DOHH2 (cell line): ENCODE measurements at regions not wholly inside any gene's neighbourhood (a gene's known extent, or its start where the extent isn't known, plus 50 kb on each side); places are given as distances from the start of the nearest gene placed in this dataset.

Experiments
- H3F3A ChIP-seq: fragments of 200-600 bp; sonication (generic), shearing (Covaris generic); 2 replicates; pipeline ENCODE4 v1.6.0; 2016; ENCODE audit warnings: antibody characterized with exemption, mild to moderate bottlenecking; ENCODE audit not compliant: control insufficient read depth, insufficient read depth
- H3K27ac ChIP-seq: fragments of 200-600 bp; sonication (generic); 2 replicates; pipeline ENCODE4 v1.5.1; 2014; ENCODE audit warnings: low read depth, mild to moderate bottlenecking, low read length, moderate library complexity
- H3K27me3 ChIP-seq: fragments of 200-600 bp; sonication (generic); 2 replicates; pipeline ENCODE4 v1.6.1; 2014; ENCODE audit warnings: mild to moderate bottlenecking, low read length, mixed read lengths; ENCODE audit not compliant: control insufficient read depth
- H3K36me3 ChIP-seq: fragments of 200-600 bp; sonication (generic); 2 replicates; pipeline ENCODE4 v1.6.1; 2014; ENCODE audit warnings: mild to moderate bottlenecking, low read length, moderate library complexity, mixed read lengths; ENCODE audit not compliant: control insufficient read depth
- H3K4me1 ChIP-seq: fragments of 200-600 bp; sonication (generic); 2 replicates; pipeline ENCODE4 v1.6.1; 2014; ENCODE audit warnings: mild to moderate bottlenecking, low read length, mixed read lengths; ENCODE audit not compliant: control insufficient read depth
- H3K4me2 ChIP-seq: fragments of 200-600 bp; sonication (generic); 2 replicates; pipeline ENCODE4 v1.6.0; 2014; ENCODE audit warnings: mild to moderate bottlenecking, low read length, moderate library complexity
- H3K4me3 ChIP-seq: fragments of 200-600 bp; sonication (generic); 2 replicates; pipeline ENCODE4 v1.5.1; 2014; ENCODE audit warnings: mild to moderate bottlenecking, low read length, mixed read lengths
- H3K79me2 ChIP-seq: fragments of 200-600 bp; sonication (generic); 2 replicates; pipeline ENCODE4 v1.6.1; 2014; ENCODE audit warnings: mild to moderate bottlenecking, low read length, mixed read lengths; ENCODE audit not compliant: control insufficient read depth
- H3K9me2 ChIP-seq: fragments of 200-600 bp; sonication (generic); replicated peaks from 2 replicates; pipeline ENCODE4 v1.6.1; 2014; ENCODE audit warnings: mild to moderate bottlenecking, low read length, mixed read lengths; ENCODE audit not compliant: control insufficient read depth
- H3K9me3 ChIP-seq: fragments of 200-600 bp; sonication (generic); 2 replicates; pipeline ENCODE4 v1.6.1; 2014; ENCODE audit warnings: antibody characterized with exemption, low read length, mixed read lengths; ENCODE audit not compliant: control insufficient read depth, insufficient read depth
- H4K20me1 ChIP-seq: fragments of 200-600 bp; sonication (generic); 2 replicates; pipeline ENCODE4 v1.6.0; 2014; ENCODE audit warnings: low read depth, mild to moderate bottlenecking, antibody characterized with exemption, low read length, moderate library complexity; ENCODE audit not compliant: control insufficient read depth, insufficient read depth
- CTCF ChIP-seq: fragments of 200-600 bp; sonication (generic); IDR thresholded peaks from one replicate; pipeline ENCODE4 v1.5.1; 2014; ENCODE audit warnings: antibody characterized with exemption, mild to moderate bottlenecking, low read depth, low read length; ENCODE audit not compliant: poor library complexity, severe bottlenecking
- EZH2phosphoT487 ChIP-seq: fragments of 200-600 bp; sonication (generic); IDR thresholded peaks from 2 replicates; pipeline ENCODE4 v1.6.1; 2017; ENCODE audit warnings: borderline replicate concordance, mild to moderate bottlenecking, antibody characterized with exemption, low read length, moderate library complexity, mixed read lengths

- peaks cover 4% of the 10 kb centered on the region; the same call in 1 of the 2 replicates for H3K27me3 ChIP-seq
- no peaks in the 10 kb centered on the region for H3K4me1 ChIP-seq
- H3K9me2 ChIP-seq: no peaks in the 10 kb centered on the region
- no peaks in the 10 kb centered on the region for H4K20me1 ChIP-seq
- no peaks in the 10 kb centered on the region for H3K36me3 ChIP-seq
- H3F3A ChIP-seq: no peaks in the 10 kb centered on the region
- TF ChIP-seq CTCF: no peak
- no peak for TF ChIP-seq EZH2phosphoT487
- no peak overlapping the region for H3K27ac ChIP-seq
- H3K79me2 ChIP-seq: no peaks in the 10 kb centered on the region
- H3K9me3 ChIP-seq: no peaks in the 10 kb centered on the region
- no peak overlapping the region for H3K4me3 ChIP-seq
- no peak overlapping the region for H3K4me2 ChIP-seq
These were observed 106.3 kb downstream of the GLRX3 start for GRCh38 chr10:130242513-130242912.

GRCh38 chr10:130243015-130243414 is 106.8 kb downstream of the GLRX3 start:
- Histone ChIP-seq H3K4me1 (no peaks in the 10 kb centered on the region), H4K20me1 (no peaks in the 10 kb centered on the region), H3K4me3 (no peak overlapping the region), H3F3A (no peaks in the 10 kb centered on the region), H3K27ac (no peak overlapping the region), H3K4me2 (no peak overlapping the region), H3K79me2 (no peaks in the 10 kb centered on the region), H3K27me3 (peaks cover 4% of the 10 kb centered on the region; the same call in 1 of the 2 replicates), H3K9me2 (no peaks in the 10 kb centered on the region), H3K36me3 (no peaks in the 10 kb centered on the region), H3K9me3 (no peaks in the 10 kb centered on the region)
- no peak for TF ChIP-seq EZH2phosphoT487
- TF ChIP-seq CTCF: no peak

GRCh38 chr10:130244031-130244927 is 108.1 kb downstream of the GLRX3 start:
- no peaks in the 10 kb centered on the region for H4K20me1 ChIP-seq
- H3K4me3 ChIP-seq: no peak overlapping the region
- peaks cover 2% of the 10 kb centered on the region; the same call in 1 of the 2 replicates for H3K27me3 ChIP-seq
- TF ChIP-seq CTCF: no peak
- no peak for TF ChIP-seq EZH2phosphoT487
- no peaks in the 10 kb centered on the region for H3K4me1 ChIP-seq
- H3F3A ChIP-seq: no peaks in the 10 kb centered on the region
- no peaks in the 10 kb centered on the region for H3K9me3 ChIP-seq
- H3K9me2 ChIP-seq: no peaks in the 10 kb centered on the region
- H3K4me2 ChIP-seq: no peak overlapping the region
- no peaks in the 10 kb centered on the region for H3K36me3 ChIP-seq
- no peak overlapping the region for H3K27ac ChIP-seq
- H3K79me2 ChIP-seq: no peaks in the 10 kb centered on the region
